NB4 (cell line): ENCODE measurements at regions not wholly inside any gene's neighbourhood (a gene's known extent, or its start where the extent isn't known, plus 50 kb on each side); places are given as distances from the start of the nearest gene placed in this dataset.

Source experiments
- DNase-seq: peaks from one replicate; pipeline ENCODE4 v3.0.0; 2010; ENCODE audit warnings: low read depth
- H3K4me3 ChIP-seq: one replicate; pipeline ENCODE4 v1.5.1; 2011; ENCODE audit warnings: mild to moderate bottlenecking, low read depth, low read length, moderate library complexity
- MYC ChIP-seq: IDR thresholded peaks from 2 replicates; pipeline ENCODE4 v1.6.1; 2011; ENCODE audit warnings: low read depth, low read length
- POLR2A ChIP-seq: IDR thresholded peaks from 2 replicates; pipeline ENCODE4 v1.6.1; 2011; ENCODE audit warnings: mild to moderate bottlenecking; ENCODE audit not compliant: insufficient read length; ENCODE audit errors: extremely low read depth
- TF ChIP-seq, protein P1 (sequence below): IDR thresholded peaks from 2 replicates; pipeline ENCODE4 v1.6.1; 2011; ENCODE audit warnings: low read depth, low read length
- TF ChIP-seq, protein P2 (sequence below): IDR thresholded peaks from one replicate; pipeline ENCODE4 v1.5.1; 2012; ENCODE audit warnings: low read depth, low read length

DNA sequence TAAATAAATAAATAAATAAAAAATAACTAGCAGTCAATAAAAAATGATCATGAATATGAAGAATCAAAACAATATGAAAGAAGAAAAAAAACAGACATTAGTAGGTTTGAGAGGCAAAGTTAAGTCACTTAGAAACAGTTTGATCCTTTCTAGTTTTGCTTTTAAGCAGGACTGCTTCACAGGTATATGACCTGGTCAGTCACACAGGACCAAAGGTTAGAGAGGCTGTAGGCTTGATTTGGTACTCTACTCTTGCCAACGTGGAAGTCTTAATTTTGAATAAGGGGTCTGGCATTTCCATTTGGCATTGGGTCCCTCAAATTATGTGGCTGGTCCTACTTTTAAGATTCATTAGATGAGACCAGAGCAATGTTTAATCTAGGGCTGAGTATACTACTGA is 441.7 kb upstream of the NECTIN3 start:
- TF ChIP-seq, protein P1, sequence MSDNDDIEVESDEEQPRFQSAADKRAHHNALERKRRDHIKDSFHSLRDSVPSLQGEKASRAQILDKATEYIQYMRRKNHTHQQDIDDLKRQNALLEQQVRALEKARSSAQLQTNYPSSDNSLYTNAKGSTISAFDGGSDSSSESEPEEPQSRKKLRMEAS: no peak
- TF ChIP-seq, protein P2, sequence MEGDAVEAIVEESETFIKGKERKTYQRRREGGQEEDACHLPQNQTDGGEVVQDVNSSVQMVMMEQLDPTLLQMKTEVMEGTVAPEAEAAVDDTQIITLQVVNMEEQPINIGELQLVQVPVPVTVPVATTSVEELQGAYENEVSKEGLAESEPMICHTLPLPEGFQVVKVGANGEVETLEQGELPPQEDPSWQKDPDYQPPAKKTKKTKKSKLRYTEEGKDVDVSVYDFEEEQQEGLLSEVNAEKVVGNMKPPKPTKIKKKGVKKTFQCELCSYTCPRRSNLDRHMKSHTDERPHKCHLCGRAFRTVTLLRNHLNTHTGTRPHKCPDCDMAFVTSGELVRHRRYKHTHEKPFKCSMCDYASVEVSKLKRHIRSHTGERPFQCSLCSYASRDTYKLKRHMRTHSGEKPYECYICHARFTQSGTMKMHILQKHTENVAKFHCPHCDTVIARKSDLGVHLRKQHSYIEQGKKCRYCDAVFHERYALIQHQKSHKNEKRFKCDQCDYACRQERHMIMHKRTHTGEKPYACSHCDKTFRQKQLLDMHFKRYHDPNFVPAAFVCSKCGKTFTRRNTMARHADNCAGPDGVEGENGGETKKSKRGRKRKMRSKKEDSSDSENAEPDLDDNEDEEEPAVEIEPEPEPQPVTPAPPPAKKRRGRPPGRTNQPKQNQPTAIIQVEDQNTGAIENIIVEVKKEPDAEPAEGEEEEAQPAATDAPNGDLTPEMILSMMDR: no peak
- TF ChIP-seq POLR2A (no peak), MYC (no peak)
- no peak for DNase-seq
- no peak overlapping the region for H3K4me3 ChIP-seq

DNA sequence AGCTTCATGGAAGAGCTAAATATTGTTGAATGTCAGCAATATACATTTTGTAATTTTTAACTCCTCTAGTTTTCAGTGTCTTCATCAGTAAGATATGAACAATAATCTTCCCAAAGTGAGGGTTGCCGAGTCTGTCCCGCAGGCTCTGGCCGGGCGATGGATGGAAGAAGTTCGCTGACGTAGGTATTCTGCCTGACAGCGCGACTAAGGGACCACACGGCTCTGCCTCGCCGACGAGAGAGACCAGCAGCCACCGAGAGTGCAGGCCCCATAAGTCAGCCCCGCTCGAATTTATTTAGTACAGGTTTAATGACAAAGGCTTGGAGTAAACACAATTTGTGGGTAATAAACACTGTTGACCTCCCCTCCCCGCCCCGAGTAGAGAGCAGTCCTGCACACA is 427.4 kb upstream of the NECTIN3 start:
- H3K4me3 ChIP-seq: no peak overlapping the region
- no peak for DNase-seq
- TF ChIP-seq, protein P1: no peak
- TF ChIP-seq POLR2A (no peak), MYC (no peak)
- TF ChIP-seq, protein P2: no peak

DNA sequence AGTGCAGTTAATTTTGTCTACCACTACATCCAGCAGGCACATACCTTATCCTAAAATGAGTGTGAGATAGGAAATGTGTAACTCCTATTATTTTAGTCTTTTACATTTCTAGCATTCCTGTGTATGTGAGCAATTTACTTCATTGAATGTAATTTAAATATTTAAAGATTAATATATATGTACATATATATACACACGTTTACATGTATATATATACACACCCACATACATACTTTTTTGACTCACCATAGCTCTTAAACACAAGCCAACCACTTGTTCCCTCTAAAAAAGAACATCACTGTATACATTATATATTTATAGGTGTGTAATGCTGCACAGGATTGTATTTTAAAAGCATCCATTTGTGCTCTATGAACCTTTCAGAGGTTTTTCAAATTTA is 425.6 kb upstream of the NECTIN3 start:
- no peak for DNase-seq
- no peak overlapping the region for H3K4me3 ChIP-seq
- TF ChIP-seq MYC (no peak), POLR2A (no peak)
- TF ChIP-seq, protein P2: no peak
- TF ChIP-seq, protein P1: no peak

DNA sequence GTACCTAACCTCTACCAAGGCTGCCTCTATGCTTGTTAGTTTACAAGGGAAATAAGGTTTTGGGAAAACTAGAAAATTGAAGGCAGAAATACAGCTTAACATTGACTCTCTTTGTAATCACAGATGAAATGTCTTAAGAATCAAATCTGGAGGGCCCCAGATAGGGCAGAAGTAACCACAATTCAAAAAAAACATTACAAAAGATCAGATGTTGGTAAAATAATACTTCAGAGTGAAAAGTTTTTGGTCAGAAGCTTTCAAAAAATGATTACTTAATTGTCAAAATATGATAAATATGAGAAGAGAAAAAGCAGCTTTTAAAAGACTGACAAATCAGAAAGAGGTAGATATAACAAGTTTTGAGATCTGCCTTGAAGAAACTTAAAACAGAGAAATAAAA is 425.1 kb upstream of the NECTIN3 start:
- DNase-seq: no peak
- no peak for TF ChIP-seq POLR2A
- TF ChIP-seq, protein P1: no peak
- TF ChIP-seq, protein P2: no peak
- no peak for TF ChIP-seq MYC
- no peak overlapping the region for H3K4me3 ChIP-seq

DNA sequence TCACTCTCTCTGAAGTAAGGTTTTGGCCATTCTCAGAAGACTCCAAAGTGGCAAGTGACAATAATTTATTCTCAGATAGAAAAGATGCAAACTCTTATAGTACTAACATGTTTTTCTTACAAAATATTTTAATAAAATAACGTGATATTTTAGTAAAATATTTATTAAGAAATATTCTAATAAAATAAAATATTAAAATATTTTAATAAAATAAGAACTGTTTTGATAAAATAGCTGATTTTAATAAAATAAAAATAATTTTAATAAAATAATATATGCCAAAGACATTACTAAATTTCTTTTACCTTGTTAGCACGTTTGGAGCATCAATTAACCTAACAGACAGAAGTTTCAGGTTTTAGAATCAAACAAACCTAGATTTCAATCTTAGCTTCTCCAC is 424.0 kb upstream of the NECTIN3 start:
- TF ChIP-seq POLR2A (no peak), MYC (no peak)
- TF ChIP-seq, protein P2: no peak
- TF ChIP-seq, protein P1: no peak

DNA sequence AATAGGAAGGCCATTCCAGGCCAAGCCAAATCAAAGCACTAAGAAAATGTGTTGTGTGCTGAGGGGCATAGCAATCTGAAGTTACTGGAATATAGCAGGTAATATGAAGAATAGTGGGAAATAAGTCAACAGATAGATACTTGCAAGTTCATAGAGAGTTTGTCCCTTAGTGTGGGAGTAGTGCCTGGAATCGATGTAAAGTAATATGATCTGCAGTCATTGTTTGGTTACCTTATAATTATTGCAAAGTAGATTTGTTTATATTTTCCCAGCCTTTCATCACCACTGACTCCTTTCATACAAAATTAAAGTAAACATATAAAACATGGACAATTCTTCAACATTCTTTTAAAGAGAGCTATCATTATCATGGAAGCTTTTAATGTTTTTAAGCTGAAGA is 420.9 kb upstream of the NECTIN3 start:
- DNase-seq: no peak
- no peak overlapping the region for H3K4me3 ChIP-seq
- no peak for TF ChIP-seq MYC

More for the DNA sequence above, 424.0 kb upstream of the NECTIN3 start:
- DNase-seq: no peak
- no peak overlapping the region for H3K4me3 ChIP-seq
